Suprapubic skin (tissue), 3 donors: ENCODE measurements at regions not wholly inside any gene's neighbourhood (a gene's known extent, or its start where the extent isn't known, plus 50 kb on each side); places are given as distances from the start of the nearest gene placed in this dataset.

Experiments used
- POLR2AphosphoS5 ChIP-seq, 3 donors: sonication (generic); formaldehyde crosslinking; IDR thresholded peaks; one replicate each; pipeline ENCODE4 v1.6.1; 2017; ENCODE audit warnings: antibody characterized with exemption in 3 of 3
- TF ChIP-seq, protein P1 (sequence below), 2 donors: fragments of 200-600 bp in 1 of 2; fragments of 450-650 bp in 1 of 2; sonication (generic) in 1 of 2; IDR thresholded peaks; one replicate each; pipeline ENCODE4 v1.5.1; 2016 to 2019; ENCODE audit warnings: antibody characterized with exemption in 2 of 2, mild to moderate bottlenecking in 1 of 2, moderate library complexity in 1 of 2

- TF ChIP-seq POLR2AphosphoS5 (IDR thresholded peaks at IDR 0.05): no peak
- TF ChIP-seq, protein P1, sequence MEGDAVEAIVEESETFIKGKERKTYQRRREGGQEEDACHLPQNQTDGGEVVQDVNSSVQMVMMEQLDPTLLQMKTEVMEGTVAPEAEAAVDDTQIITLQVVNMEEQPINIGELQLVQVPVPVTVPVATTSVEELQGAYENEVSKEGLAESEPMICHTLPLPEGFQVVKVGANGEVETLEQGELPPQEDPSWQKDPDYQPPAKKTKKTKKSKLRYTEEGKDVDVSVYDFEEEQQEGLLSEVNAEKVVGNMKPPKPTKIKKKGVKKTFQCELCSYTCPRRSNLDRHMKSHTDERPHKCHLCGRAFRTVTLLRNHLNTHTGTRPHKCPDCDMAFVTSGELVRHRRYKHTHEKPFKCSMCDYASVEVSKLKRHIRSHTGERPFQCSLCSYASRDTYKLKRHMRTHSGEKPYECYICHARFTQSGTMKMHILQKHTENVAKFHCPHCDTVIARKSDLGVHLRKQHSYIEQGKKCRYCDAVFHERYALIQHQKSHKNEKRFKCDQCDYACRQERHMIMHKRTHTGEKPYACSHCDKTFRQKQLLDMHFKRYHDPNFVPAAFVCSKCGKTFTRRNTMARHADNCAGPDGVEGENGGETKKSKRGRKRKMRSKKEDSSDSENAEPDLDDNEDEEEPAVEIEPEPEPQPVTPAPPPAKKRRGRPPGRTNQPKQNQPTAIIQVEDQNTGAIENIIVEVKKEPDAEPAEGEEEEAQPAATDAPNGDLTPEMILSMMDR (IDR thresholded peaks at IDR 0.05): no peak
These were observed 111.6 kb downstream of the BBS10 start for GRCh38 chr12:76236640-76237039.
